HCT116 (cell line): ENCODE measurements at regions not wholly inside any gene's neighbourhood (a gene's known extent, or its start where the extent isn't known, plus 50 kb on each side); places are given as distances from the start of the nearest gene placed in this dataset.

ENCODE experiments used
- ATAC-seq: fragments of 200-7000 bp; cut with Tn5 transposase; 2 replicates; pipeline ENCODE4 v1.9.1; 2020; ENCODE audit warnings: mild to moderate bottlenecking, moderate library complexity
- BruUV-seq: library from RNA; stranded (reverse); fragments of 400-500 nt; replicated peaks from 2 replicates; lab custom pipeline; 2021; lab: Mats Ljungman, UMichigan
- CTCF ChIA-PET: fragments of 300-600 bp; sonication (Branson Sonifier 250); formaldehyde crosslinking; loops from one replicate; lab custom pipeline; 2021; ENCODE audit warnings: antibody characterized with exemption; lab: Charles Lee
- POLR2A ChIA-PET: fragments of 300-600, 350-600 bp; sonication (Branson Sonifier 250); formaldehyde crosslinking; loops from one replicate; lab custom pipeline; 2021; ENCODE audit warnings: antibody characterized with exemption; lab: Charles Lee
- RAD21 ChIA-PET, 2 experiments: fragments of 300-600 bp; sonication (Branson Sonifier 250); formaldehyde crosslinking; loops; one replicate each; lab custom pipeline; 2023; ENCODE audit warnings: low total read pairs in 2 of 2; ENCODE audit not compliant: uncharacterized antibody in 2 of 2, unreplicated experiment in 2 of 2, low non-redundant PET in 1 of 2; lab: Charles Lee
- DNase-seq: peaks from one replicate; pipeline ENCODE4 v3.0.0-alpha.2; 2010; ENCODE audit warnings: low read depth, low spot score
- H2AFZ ChIP-seq: fragments of 200-600 bp; shearing (Covaris generic), sonication (generic); 2 replicates; pipeline ENCODE4 v1.6.1; 2017; ENCODE audit warnings: low read depth, mixed run types, mixed read lengths, antibody characterized with exemption, low read length; ENCODE audit not compliant: poor library complexity, severe bottlenecking
- H3K27ac ChIP-seq: 2 replicates; pipeline ENCODE4 v1.5.1; 2012; ENCODE audit warnings: low read depth, low read length
- H3K27me3 ChIP-seq: fragments of 200-600 bp; sonication (generic); 2 replicates; pipeline ENCODE4 v1.6.1; 2016; ENCODE audit warnings: mixed run types, low read length, mixed read lengths; ENCODE audit not compliant: insufficient read depth
- H3K36me3 ChIP-seq, 2 experiments: fragments of 200-500 bp in 1 of 2; fragments of 200-600 bp in 1 of 2; sonication (Bioruptor generic) in 1 of 2; sonication (generic) in 1 of 2; 2 replicates each; pipeline versions ENCODE4 v1.5.1 to v1.6.1; 2014 to 2016; ENCODE audit warnings: low read length in 2 of 2, inconsistent platforms in 1 of 2, mixed read lengths in 1 of 2, mixed run types in 1 of 2; ENCODE audit not compliant: insufficient read depth in 2 of 2, control insufficient read depth in 1 of 2
- H3K4me1 ChIP-seq, 2 experiments: fragments of 200-600 bp in 1 of 2; sonication (generic) in 1 of 2; 2 replicates each; pipeline versions ENCODE4 v1.5.1 to v1.6.1; 2012 to 2017; ENCODE audit warnings: low read length in 2 of 2, inconsistent platforms in 1 of 2, mild to moderate bottlenecking in 1 of 2, mixed read lengths in 1 of 2, mixed run types in 1 of 2, moderate library complexity in 1 of 2; ENCODE audit not compliant: insufficient read depth in 2 of 2, control insufficient read depth in 1 of 2
- H3K4me2 ChIP-seq: fragments of 200-600 bp; sonication (generic); 2 replicates; pipeline ENCODE4 v1.6.1; 2017; ENCODE audit warnings: mixed run types, low read length, mixed read lengths
- H3K4me3 ChIP-seq, 2 experiments: fragments of 200-600 bp in 1 of 2; sonication (generic) in 1 of 2; replicated peaks in 1 of 2; 2 replicates each; pipeline ENCODE4 v1.5.1; 2011 to 2016; ENCODE audit warnings: low read length in 2 of 2, control low read depth in 1 of 2, low read depth in 1 of 2, mild to moderate bottlenecking in 1 of 2, mixed read lengths in 1 of 2, mixed run types in 1 of 2
- H3K79me2 ChIP-seq: fragments of 200-600 bp; sonication (generic); 2 replicates; pipeline ENCODE4 v1.6.1; 2017; ENCODE audit warnings: mild to moderate bottlenecking, mixed run types, low read length, moderate library complexity, mixed read lengths; ENCODE audit not compliant: insufficient read depth
- H3K9ac ChIP-seq: fragments of 200-600 bp; sonication (generic); 2 replicates; pipeline ENCODE4 v1.6.1; 2016; ENCODE audit warnings: low read length, mixed read lengths
- H3K9me2 ChIP-seq: fragments of 200-600 bp; sonication (generic), shearing (Covaris generic); 2 replicates; pipeline ENCODE4 v1.6.1; 2017; ENCODE audit warnings: mixed run types, mild to moderate bottlenecking, moderate library complexity; ENCODE audit not compliant: insufficient read depth
- H3K9me3 ChIP-seq, 2 experiments: fragments of 200-500 bp in 1 of 2; fragments of 200-600 bp in 1 of 2; sonication (Bioruptor generic) in 1 of 2; sonication (generic) in 1 of 2; 2 replicates each; pipeline ENCODE4 v1.6.1; 2014 to 2017; ENCODE audit warnings: low read length in 2 of 2, mixed read lengths in 2 of 2, inconsistent platforms in 1 of 2, low read depth in 1 of 2, mild to moderate bottlenecking in 1 of 2, mixed run types in 1 of 2, moderate library complexity in 1 of 2; ENCODE audit not compliant: control insufficient read depth in 1 of 2, insufficient read depth in 1 of 2
- H4K20me1 ChIP-seq: fragments of 200-600 bp; sonication (generic), shearing (Covaris generic); 2 replicates; pipeline ENCODE4 v1.6.1; 2017; ENCODE audit warnings: mixed run types, mild to moderate bottlenecking, moderate library complexity; ENCODE audit not compliant: insufficient read depth
- ATF3 ChIP-seq: IDR thresholded peaks from 2 replicates; pipeline ENCODE4 v1.6.1; 2012
- CEBPB ChIP-seq: IDR thresholded peaks from 2 replicates; pipeline ENCODE4 v1.6.1; 2012; ENCODE audit warnings: low read depth
- JUND ChIP-seq: IDR thresholded peaks from 2 replicates; pipeline ENCODE4 v1.6.1; 2012
- SIN3A ChIP-seq: IDR thresholded peaks from 2 replicates; pipeline ENCODE4 v1.6.1; 2012; ENCODE audit warnings: low read depth
- TCF7L2 ChIP-seq: IDR thresholded peaks from 2 replicates; pipeline ENCODE4 v1.7.0; 2011; ENCODE audit warnings: borderline replicate concordance, inconsistent platforms; ENCODE audit not compliant: insufficient read depth, insufficient read length; ENCODE audit errors: extremely low read depth
- ZFX ChIP-seq: fragments of 450-650 bp; IDR thresholded peaks from 2 replicates; pipeline ENCODE4 v1.6.1; 2017
- intact Hi-C: fragments of 100-400 bp; cut with micrococcal nuclease; formaldehyde crosslinking; loops from 2 replicates; pipeline ENCODE4 v1.10.0; 2022

GRCh38 chr13:30141775-30142485, 165.4 kb downstream of the KATNAL1 start:
- H3K4me3 ChIP-seq, result no peak overlapping the region
- H3K36me3 ChIP-seq, result no peaks in the 10 kb centered on the region
- peak overlapping the region; percentile 87 for H2AFZ ChIP-seq
- no peaks in the 10 kb centered on the region for H4K20me1 ChIP-seq
- TF ChIP-seq ATF3, result no peak
- ATAC-seq (no peak), DNase-seq (no peak)
- no peaks in the 10 kb centered on the region for H3K27me3 ChIP-seq
- intact Hi-C loops, result no loop called here
- peak overlapping the region; percentile 21; the same call in 1 of the 2 replicates for H3K9ac ChIP-seq
- peak overlapping the region; percentile 5; the same call in 1 of the 2 replicates for H3K27ac ChIP-seq
- CTCF ChIA-PET, result interaction anchor here (2.3 kb wide), 1 partner anchor 10 kb away, joined by 16 read pairs; no protein-coding TSS in a partner anchor
- BruUV-seq, result no TSS peak
- RAD21 ChIA-PET, result no interaction called here
- no peaks in the 10 kb centered on the region for H3K9me2 ChIP-seq
- peaks cover 20 to 26% of the 10 kb centered on the region in 2 experiments for H3K4me1 ChIP-seq
- POLR2A ChIA-PET, result interaction anchor here (1.2 kb wide), 1 partner anchor 9 kb away, joined by 5 read pairs; no protein-coding TSS in a partner anchor
- H3K79me2 ChIP-seq, result no peaks in the 10 kb centered on the region
- H3K9me3 ChIP-seq, result peaks cover 0 to 3% of the 10 kb centered on the region in 2 experiments; a peak in 1 of 4 replicates
- peak overlapping the region; percentile 58 for H3K4me2 ChIP-seq

- TF ChIP-seq JUND, result no peak
- TF ChIP-seq TCF7L2, result no peak
- no peak for TF ChIP-seq SIN3A
- TF ChIP-seq CEBPB, result no peak
- no peak for TF ChIP-seq ZFX
- ATAC-seq, result no peak
- POLR2A ChIA-PET, result no interaction called here
- BruUV-seq, result no TSS peak
- Histone ChIP-seq H3K27me3 (no peaks in the 10 kb centered on the region), H3K9me3 (peaks cover 0 to 3% of the 10 kb centered on the region in 2 experiments; a peak in 1 of 4 replicates), H3K79me2 (no peaks in the 10 kb centered on the region), H4K20me1 (no peaks in the 10 kb centered on the region), H2AFZ (no peak overlapping the region), H3K4me2 (no peak overlapping the region), H3K9ac (no peak overlapping the region), H3K27ac (no peak overlapping the region), H3K4me3 (no peak overlapping the region), H3K9me2 (no peaks in the 10 kb centered on the region), H3K4me1 (peaks cover 20 to 26% of the 10 kb centered on the region in 2 experiments), H3K36me3 (no peaks in the 10 kb centered on the region)
- CTCF ChIA-PET, result interaction anchor here (2.3 kb wide), 1 partner anchor 9 kb away, joined by 16 read pairs; no protein-coding TSS in a partner anchor
- RAD21 ChIA-PET, result no interaction called here
- intact Hi-C loops, result no loop called here
- no peak for DNase-seq
Measured at GRCh38 chr13:30140973-30141372, 166.4 kb downstream of the KATNAL1 start.
